Stimulated activated CD4-positive, alpha-beta T cell treated with anti-CD3 and anti-CD28 coated beads, Interleukin-4, amount 100 ng/mL, for 24 hours (primary cell): ENCODE measurements at regions not wholly inside any gene's neighbourhood (a gene's known extent, or its start where the extent isn't known, plus 50 kb on each side); places are given as distances from the start of the nearest gene placed in this dataset.

Experiments used
- DNase-seq: peaks from one replicate; pipeline ENCODE4 v3.0.0-alpha.2; 2020

DNA sequence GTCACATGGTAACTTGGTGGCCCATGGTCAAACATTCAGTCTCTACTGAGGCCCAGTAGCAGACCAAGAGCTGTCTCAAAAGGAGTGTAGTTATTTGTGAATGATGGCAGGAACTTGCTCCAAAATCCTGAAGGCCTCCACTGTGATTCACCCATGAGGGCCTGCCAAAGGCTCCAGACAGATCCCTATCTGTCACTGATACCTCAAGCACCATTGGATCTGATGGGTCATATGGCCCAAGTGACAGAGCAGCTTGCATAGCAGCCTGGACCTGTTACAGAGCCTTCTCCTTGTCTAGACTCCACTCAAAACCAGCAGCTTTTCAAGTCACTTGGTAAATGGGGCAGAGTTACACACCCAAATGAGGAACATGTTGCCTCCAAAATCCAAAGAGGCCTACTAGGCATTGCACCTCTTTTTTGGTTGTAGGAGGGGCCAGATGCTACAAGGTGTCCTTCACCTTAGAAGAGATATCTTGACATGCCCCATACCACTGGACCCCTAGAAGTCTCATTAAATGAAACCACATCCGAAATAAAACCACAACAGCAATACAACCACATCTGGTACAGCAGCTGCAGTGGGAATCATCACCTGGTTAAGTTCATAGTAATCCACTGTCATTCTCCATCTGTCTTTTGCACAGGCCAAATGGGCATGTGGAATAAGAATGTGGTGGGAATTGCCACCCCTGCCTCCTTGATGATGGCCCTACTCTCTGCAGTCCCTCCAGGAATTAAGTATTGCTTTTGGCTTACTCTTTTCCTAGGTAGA, 150.4 kb upstream of the MAX start:
- no peak for DNase-seq

DNA sequence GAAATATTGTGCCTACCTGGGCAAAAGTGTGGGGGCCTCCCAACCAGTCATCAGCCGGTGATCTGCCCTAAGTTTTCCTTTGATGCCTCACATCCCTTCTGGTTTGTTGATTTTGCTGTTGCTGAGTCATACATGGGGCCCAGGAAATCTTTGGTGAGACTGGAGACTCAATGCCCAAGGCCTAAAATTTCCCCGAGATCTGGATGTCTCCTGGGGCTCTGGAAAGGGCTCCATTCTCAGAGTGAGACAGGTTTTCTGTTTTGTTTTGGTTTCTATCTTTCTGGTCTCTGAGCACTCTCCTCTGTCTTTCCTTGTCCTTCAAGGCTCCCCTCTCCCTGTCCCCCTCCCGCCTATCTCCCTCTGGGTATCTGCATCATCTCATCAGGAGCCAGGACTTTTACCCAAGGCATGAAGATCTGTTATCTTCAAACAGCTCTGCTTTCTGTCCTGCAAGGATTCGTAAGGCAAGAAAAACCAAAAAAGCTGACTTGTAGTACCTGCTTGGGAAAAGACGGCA, 152.8 kb upstream of the MAX start:
- no peak for DNase-seq

DNA sequence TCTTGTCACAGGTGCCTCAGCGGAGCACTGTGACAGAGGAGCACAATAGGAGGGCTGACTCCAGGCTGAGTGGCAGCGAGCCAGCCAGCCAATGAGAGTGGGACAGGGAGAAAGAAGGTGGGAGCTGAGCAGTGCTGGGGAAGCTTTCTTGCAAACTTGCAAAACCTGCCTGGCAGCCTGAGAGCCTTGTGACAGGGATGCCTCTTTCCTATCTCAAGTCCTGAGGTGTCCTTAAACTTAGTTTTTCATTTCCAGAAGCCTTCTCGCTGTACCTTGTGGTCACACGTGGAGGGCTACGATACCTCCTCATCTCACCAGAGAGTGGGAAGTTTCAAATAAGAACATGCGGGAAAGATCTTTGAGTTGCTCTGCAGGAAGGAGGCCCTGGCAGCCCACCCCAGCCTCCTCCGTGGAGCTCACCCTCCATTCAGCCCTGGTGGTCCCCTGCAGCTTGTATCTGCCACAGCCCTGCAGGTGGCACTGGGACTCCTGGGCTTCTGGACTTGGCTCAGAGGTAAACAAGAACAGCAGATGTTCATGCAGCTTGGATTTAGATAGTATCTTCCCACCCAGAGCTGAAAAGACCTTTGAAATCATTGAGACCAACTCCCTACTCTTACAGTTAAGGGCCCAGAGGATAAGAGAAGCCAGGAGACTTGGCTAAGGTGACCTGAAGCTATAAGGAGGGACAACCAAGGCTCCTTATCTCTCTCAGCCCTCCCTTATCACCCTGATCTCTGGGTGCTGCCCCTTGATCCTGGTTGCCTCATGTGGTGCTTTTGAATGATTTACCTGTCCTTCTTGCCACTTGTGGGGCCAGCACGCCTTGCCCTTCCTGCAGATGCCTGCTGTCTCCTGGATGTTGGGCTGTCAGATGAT, 153.5 kb upstream of the MAX start:
- no peak for DNase-seq

GRCh38 chr14:65256714-65257113, 154.4 kb upstream of the MAX start:
- no peak for DNase-seq

DNA sequence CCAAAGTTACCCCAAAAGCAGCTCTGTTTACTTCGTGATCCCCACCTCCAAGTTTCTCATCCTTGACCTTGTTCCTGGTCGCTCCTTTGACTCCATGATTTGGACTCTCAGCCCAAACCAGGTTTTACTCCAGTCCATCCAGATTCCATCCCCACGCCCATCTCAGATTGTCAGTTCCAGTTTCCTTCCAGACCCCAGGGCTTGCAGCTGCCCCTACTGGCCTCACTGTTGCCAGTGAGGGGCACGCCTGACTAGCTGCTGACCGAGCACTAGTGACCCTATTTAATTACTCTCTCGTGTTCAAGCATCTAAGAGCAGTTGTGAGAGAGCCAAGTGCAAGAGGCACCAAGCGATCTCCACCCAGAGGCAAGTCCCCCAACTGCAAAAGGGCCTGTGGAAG, 155.1 kb upstream of the FUT8 start:
- no peak for DNase-seq

- no peak for DNase-seq
Observed at GRCh38 chr14:65258391-65258790, 154.1 kb upstream of the FUT8 start.

- DNase-seq = no peak
Observed at GRCh38 chr14:65259000-65259399, 153.5 kb upstream of the FUT8 start.

- no peak for DNase-seq
Observed at GRCh38 chr14:65260786-65261185, 151.7 kb upstream of the FUT8 start.

DNA sequence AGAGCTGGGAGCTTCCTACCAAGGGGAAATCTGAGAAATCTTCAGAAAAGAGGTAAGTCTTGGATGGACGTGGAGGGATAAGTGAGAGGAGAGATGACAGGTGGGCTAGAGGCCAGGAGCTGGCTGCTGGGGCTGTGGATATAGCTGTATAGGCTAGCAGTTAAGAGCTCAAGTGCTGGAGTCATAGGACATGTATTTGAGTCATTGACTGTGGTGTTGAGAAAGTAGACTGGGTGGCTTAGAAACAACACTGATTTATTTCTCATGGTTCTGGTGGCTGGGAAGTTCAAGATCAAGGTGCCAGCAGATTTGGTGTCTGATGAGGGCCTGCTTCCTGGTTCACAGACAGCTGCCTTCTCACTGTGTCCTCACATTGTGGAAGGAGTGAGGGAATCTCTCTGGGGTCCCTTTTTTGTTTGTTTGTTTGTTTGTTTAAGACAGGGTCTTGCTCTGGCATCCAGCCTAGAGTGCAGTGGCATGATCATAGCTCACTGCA, 151.1 kb upstream of the FUT8 start:
- DNase-seq = no peak

DNA sequence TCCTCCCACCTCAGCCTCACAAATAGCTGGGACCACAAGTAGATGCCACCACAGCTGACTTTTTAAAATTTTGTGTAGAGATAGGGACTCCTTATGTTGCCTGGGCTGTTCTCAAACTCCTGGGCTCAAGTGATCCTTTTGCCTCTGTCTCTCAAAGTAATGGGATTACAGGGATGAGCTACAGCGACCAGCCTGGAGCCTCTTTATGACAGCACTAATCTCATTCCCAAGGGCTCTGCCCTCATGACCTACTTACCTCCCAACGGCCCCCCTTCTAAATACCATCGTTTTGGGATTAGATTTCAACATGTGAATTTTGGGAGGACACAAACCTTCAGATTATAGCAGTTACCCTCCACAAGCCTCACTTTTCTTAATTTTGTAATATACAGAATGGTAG, 150.6 kb upstream of the FUT8 start:
- no peak for DNase-seq

GRCh38 chr14:65263177-65263788, 149.2 kb upstream of the FUT8 start:
- no peak for DNase-seq

DNA sequence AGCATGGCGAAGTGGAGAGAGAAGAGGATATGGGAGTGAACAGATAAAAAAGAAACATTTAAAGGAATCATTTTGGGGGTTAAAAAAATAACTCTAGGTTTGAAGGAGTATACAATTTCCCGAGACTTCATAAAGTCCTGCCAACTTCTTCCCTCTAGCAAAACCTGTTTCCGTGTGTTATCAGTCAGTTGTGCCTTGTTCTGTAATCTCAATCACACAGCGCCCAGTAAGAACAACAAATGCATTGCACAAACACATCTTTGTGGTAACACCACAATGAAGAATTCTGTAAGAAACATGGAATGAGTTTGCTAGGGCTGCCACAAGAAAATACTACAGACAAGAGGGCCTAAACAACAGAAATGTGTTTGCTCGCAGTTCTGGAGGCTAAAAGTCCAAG, 144.7 kb upstream of the FUT8 start:
- no peak for DNase-seq

DNA sequence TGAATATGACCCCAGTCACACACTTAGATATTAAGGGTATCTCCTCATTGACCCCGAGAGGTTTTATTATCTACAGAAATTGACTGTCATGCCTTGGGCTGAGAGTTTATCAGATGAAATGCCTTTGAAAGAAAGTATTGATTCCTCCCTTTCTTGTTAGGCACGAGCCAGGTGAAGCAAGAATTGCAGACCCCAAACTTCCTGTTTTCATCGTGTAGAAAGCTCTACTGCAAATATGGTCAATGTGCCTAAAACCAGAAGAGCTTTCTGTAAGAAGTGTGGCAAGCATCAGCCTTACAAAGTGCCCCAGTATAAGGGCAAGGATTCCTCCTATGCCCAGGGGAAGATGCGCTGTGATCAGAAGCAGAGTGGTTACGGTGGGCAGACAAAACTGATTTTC, 143.9 kb upstream of the FUT8 start:
- no peak for DNase-seq

DNA sequence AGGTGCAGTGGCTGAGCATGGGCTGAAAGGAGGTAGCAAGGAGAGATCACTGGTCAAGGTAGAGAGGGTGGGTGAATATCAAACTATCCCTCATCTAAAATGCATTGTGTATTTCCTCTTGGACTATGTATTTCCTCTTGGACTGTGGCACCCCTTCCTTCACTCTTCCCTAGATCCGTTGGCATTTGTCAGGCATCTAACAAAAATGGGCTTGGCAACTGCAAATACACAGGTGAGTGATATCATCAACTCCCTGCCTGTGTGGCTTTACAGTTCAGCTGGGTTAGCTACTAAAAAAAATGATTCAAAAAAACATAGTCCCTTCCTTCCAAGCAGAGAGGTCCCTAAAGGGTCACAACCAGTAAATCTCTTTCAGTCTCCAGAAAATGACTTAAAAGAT, 142.8 kb upstream of the FUT8 start:
- no peak for DNase-seq

DNA sequence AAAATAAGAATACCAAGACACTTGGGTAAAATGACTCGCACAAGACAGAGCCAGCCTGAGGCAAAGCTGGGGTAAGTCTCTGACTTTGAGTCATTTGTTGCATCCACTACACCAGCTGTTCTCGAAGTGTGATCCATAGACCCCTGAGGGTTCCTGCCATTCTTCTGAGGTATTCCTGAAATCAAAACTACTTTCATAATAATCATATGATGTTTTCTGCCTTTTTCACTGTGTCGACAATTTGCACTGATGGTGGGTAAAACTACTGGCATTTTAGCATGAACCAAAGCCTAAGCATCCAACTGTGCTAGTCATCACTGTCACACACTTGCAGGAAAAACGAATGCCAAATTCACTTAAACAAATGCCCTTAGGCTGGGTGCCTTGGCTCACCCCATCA, 135.5 kb upstream of the FUT8 start:
- no peak for DNase-seq

- DNase-seq = no peak
Observed at GRCh38 chr14:65277580-65278270, 134.8 kb upstream of the FUT8 start.

DNA sequence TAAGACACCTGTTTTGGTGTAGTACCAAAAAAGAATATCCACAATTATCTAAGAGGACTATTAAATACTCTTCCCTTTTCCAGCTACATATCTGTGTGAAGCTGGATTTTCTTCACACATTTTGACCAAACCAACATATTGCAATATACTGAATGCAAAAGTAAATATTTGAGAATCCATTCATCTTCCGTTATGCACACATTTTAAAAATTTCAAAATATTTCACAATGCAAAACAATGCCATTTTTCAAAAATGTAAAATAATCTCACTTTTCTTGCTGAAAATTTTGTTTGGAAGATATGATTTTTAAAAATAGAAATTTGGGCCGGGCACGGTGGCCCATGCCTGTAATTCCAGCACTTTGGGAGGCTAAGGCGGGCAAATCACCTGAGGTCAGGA, 133.9 kb upstream of the FUT8 start:
- DNase-seq = no peak

GRCh38 chr14:65279510-65279909, 133.0 kb upstream of the FUT8 start:
- DNase-seq = no peak

DNA sequence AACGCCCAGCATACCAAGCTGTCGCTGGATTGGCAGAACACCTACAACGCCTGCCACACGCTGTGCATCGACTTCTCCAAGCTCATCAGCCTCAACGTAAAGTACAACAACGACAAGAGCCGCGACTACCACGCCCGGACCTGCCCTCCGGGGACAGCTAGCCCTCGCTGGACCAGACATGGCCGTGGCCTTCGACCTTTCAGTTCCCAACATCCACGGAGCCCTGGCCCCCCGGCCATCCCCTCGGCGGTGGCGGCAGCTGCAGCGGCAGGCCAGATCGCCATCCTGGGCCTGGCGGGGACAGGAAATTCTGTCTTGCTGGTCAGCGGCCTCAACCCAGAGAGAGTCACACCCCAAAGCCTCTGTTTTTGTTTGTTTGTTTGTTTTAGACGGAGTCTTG, 132.6 kb upstream of the FUT8 start:
- no peak for DNase-seq

DNA sequence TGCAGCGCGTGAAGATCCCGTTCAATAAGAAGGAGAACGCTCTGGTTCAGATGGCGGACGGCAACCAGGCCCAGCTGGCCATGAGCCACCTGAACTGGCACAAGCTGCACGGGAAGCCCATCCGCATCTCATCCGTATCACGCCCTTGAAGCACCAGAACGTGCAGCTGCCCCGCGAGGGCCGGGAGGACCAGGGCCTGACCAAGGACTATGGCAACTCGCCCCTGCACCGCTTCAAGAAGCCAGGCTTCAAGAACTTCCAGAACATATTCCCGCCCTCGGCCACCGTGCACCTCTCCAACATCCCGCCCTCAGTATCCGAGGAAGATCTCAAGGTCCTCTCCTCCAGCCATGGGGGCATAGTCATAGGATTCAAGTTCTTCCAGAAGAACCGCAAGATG, 131.9 kb upstream of the FUT8 start:
- DNase-seq = no peak

DNA sequence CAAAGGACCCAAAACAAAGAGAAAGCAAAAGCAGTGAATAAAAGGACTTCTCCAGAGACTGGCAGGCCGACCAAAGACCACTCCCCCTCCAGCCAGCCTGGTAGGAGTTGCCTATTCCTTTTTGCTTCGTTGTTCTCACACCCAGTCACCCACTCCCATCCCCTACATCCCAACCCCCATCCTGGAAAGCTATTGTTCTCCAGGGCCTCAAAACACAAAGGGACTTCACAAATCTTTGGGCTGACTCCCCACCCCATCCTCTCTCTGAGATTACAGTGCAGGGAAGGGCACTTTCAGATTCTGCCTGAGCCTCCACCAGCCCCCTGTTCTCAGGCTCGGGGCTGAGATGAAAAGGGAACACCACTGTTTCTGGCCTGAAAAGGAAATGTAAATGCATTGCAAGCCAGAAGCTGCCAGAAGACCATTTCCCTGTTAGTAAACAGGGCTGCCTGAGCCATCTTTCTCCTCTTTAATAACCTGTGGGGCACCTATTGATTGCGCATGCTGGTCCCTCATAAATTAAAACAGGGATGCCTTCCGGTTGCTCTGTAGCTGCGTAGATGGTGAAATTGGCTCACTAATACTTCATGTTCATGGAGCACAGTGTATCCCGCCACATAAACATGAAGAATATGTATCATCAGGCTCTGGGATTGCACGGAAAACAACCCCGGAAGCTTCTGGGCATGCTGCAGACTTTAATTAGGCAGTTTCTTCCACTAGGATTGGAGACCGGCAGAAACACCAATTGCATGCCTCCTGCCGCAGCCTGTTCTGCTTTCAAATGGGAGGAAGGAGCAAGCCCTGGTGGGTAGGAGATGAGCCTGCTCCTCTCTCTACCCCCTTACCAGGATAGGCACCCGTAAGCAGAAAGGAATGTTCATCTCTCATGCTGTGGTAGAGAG, 130.3 kb upstream of the FUT8 start:
- DNase-seq = no peak

- no peak for DNase-seq
Observed at GRCh38 chr14:65282896-65283253, 129.7 kb upstream of the FUT8 start.
